ENCODE measurements at regions not wholly inside any gene's neighbourhood (a gene's known extent, or its start where the extent isn't known, plus 50 kb on each side); places are given as distances from the start of the nearest gene placed in this dataset.
"Not testable (repeated sequence)": the region's sequence is repeated elsewhere in the genome, so short reads cannot be mapped to it uniquely, and the experiment has no call there.

DNA sequence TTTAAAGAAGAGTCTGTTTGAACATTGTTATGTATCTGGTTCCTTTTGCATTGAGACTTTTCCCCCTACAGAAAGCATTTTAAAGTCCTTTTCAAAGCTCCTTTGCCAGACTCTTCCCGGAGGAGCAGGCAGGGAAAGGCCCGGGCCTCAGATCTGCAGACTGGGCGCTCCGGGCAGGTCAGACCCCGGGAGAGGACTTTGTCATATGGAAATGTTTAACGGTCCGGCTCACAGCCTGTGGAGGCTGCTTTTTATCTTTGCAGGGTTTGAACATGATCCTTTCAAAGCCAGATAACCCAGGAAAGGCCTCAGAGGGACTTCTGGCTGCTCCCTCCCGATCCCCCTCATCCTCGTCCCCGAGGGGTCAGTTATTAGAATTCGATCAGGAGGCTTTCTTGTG, 82.1 kb upstream of the IRX2 start:
- Mint-ChIP-seq H3K27ac (no peak overlapping the region), H3K36me3 (no peaks in the 10 kb centered on the region)

DNA sequence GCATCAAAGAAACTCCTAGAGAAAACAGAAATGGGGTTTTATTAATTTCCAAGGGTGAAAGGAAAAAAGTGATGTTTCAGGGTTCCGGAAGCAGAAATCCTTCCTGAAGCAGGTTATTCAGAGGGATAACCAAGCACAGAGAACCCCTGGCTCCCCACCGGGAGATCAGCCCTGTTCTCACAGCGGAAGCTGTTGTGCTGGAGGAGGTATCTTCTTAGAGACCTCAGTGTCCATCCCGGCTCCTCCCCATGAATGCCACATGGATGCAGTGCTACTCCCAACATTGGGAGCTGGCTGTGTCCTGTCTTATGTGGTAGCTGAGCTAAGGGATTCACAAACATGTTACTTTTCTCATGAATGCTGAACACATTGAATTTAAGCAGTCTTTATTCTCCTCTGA, 80.9 kb upstream of the IRX2 start:
- H3K4me3 Mint-ChIP-seq = no peak overlapping the region
- no peak overlapping the region for H3K27ac Mint-ChIP-seq
- H3K36me3 Mint-ChIP-seq = no peaks in the 10 kb centered on the region
- no peaks in the 10 kb centered on the region for H3K9me3 Mint-ChIP-seq
- H3K4me1 Mint-ChIP-seq = no peaks in the 10 kb centered on the region
- peaks cover 1% of the 10 kb centered on the region for H3K27me3 Mint-ChIP-seq

More for the DNA sequence above, 82.1 kb upstream of the IRX2 start:
- peaks cover 7% of the 10 kb centered on the region for H3K9me3 Mint-ChIP-seq
- no peaks in the 10 kb centered on the region for H3K4me1 Mint-ChIP-seq
- H3K27me3 Mint-ChIP-seq = peaks cover 1% of the 10 kb centered on the region
- no peak overlapping the region for H3K4me3 Mint-ChIP-seq

DNA sequence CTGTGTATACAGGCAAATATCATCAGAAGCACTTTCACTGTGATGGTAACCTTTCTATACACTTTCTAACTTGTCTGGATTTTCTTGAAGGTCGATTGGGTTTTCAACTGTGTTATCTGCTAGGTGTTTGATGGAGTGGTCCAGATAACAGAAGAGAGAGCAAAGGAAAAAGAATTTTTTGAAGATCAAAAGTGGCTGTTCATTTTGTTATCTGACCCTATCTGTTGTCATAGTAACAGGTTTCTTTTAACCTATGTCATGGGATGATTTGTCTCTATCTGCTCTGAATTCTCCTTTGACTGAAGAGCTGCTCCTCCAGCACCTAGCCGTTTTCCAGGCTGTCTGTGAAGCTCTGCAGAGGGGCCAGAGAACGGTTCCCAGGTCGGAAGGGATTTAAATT, 77.8 kb upstream of the IRX2 start:
- Mint-ChIP-seq H3K27me3 (peaks cover 1% of the 10 kb centered on the region), H3K36me3 (no peaks in the 10 kb centered on the region), H3K27ac (no peak overlapping the region), H3K4me1 (no peaks in the 10 kb centered on the region), H3K4me3 (no peak overlapping the region), H3K9me3 (no peaks in the 10 kb centered on the region)

DNA sequence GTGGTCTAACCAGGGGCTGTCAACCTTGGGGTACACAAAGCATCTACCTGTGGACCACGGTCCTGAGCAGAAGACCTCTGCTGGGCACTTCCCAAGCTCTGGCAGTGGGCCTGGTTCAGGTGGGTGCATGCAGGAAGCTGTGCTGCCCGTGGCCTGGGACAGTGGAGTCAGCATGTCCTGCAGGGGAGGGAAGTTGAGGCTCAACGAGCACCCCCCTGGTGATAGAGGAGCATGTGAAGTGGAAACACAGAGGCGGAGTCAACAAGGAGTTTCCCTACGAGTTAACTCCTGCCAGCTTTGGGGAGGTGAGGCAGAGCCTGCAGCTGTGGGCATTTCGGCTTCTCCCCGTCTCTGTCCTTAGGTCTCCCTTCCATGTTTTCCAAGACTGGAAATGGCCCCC, 67.5 kb upstream of the IRX2 start:
- H3K27me3 Mint-ChIP-seq = no peaks in the 10 kb centered on the region
- H3K36me3 Mint-ChIP-seq = no peaks in the 10 kb centered on the region
- H3K4me3 Mint-ChIP-seq = no peak overlapping the region
- no peak overlapping the region for H3K27ac Mint-ChIP-seq
- H3K9me3 Mint-ChIP-seq = no peaks in the 10 kb centered on the region
- no peaks in the 10 kb centered on the region for H3K4me1 Mint-ChIP-seq

DNA sequence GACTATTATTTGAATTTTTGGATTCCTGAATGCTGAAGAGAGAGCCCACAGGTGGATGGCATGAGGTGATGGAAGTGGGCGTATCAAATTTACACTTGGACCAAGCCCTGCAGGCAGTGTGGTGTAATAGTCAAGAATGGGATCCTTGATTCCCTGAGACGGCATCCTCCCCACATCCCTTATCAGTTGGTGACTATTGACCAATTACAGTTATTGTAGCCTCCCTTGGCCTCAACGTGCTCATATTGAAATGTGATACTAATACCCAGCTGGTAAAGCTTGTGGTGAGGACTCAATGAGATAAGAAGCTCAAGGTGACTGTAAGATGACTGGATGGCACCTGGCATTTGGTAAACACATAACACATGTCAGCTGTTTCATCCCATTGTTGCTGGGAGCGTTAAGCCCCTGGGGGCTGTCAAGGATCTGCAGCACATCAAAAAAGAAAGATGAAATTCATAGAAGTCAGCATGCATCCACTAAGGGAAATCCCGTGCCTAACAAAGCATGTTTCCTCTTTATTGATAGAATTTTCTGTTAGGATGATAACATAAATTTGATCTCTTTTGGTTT, 65.6 kb upstream of the IRX2 start:
- Mint-ChIP-seq H3K36me3 (no peaks in the 10 kb centered on the region), H3K27ac (no peak overlapping the region), H3K4me1 (no peaks in the 10 kb centered on the region), H3K27me3 (no peaks in the 10 kb centered on the region), H3K9me3 (no peaks in the 10 kb centered on the region), H3K4me3 (no peak overlapping the region)

DNA sequence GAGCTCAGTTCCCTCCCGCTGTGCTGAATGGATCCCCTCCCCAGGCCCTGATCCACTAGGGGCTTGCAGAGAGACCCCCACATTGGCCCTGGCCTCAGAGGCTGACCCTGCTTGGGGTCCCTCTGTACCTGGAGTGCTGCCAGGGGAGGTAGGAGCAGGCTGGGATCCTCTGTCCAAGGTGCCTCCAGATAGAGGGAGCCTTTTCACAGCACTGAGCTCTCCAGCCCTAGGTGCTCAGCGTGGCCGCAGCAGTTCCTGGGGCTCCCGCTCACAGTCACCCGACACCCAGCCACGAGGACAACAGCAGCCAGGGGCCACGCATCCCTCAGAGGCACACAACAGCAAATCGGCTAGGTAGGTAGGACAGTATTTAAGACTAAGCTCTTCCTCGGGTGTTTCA, 62.2 kb upstream of the IRX2 start:
- H3K36me3 Mint-ChIP-seq = no peaks in the 10 kb centered on the region
- no peaks in the 10 kb centered on the region for H3K4me1 Mint-ChIP-seq
- H3K9me3 Mint-ChIP-seq = no peaks in the 10 kb centered on the region
- no peak overlapping the region for H3K27ac Mint-ChIP-seq
- H3K4me3 Mint-ChIP-seq = no peak overlapping the region
- H3K27me3 Mint-ChIP-seq = no peaks in the 10 kb centered on the region

DNA sequence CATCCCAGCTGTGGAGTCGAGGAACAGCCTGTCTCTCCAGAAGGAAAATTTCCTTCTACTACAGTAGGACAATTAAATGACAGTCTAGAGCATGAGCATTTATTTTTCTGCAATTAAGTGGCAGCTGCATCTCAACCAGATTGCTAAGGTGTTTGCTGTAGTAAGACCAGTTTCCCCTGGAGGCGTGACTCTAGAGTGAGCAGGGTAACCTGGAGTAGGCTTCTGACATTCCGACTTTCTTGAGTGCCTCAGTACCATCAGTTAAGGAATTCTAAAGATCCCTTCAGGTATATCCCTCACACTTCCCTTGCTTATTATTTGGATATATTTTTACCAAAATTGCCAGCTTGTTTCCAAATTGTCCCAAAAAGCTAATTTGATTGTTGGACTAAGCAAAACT, 59.2 kb upstream of the IRX2 start:
- Mint-ChIP-seq H3K27ac (no peak overlapping the region), H3K4me3 (no peak overlapping the region), H3K36me3 (no peaks in the 10 kb centered on the region), H3K4me1 (no peaks in the 10 kb centered on the region), H3K9me3 (no peaks in the 10 kb centered on the region), H3K27me3 (no peaks in the 10 kb centered on the region)

DNA sequence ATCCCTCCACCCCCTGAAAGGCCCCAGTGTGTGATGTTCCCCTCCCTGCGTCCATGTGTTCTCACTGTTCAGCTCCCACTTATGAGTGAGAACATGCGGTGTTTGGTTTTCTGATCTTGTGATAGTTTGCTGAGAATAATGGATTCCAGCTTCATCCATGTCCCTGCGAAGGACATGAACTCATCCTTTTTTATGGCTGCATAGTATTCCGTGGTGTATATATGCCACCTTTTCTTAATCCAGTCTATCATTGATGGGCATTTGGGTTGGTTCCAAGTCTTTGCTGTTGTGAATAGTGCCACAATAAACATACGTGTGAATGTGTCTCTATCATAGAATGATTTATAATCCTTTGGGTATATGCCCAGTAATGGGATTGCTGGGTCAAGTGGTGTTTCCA, 55.8 kb upstream of the IRX2 start:
- not testable (repeated sequence) for H3K4me3 Mint-ChIP-seq, H3K36me3 Mint-ChIP-seq, H3K27me3 Mint-ChIP-seq, H3K4me1 Mint-ChIP-seq, H3K9me3 Mint-ChIP-seq, H3K27ac Mint-ChIP-seq

DNA sequence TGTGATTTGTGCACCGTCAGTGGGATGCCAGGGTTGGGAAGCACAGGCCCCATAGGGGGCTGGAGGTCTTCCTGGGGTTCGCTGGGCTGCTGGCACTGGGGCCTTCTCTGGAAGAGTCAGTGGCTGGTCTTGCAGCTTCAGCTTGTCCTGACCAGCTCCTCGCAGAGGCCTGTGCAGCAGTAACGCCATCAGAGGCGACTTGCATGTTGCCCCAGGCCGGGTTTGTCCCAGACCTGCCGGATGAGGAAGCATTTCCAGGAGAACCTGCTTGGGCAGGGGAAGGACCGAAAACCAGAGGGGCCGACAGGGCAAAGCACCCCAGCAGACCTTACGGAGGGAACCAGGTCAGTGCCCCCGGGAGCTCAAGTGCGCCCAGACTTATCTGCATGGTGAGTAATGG, 54.7 kb upstream of the IRX2 start:
- Mint-ChIP-seq H3K27ac (no peak overlapping the region), H3K27me3 (no peaks in the 10 kb centered on the region), H3K4me3 (no peak overlapping the region)

DNA sequence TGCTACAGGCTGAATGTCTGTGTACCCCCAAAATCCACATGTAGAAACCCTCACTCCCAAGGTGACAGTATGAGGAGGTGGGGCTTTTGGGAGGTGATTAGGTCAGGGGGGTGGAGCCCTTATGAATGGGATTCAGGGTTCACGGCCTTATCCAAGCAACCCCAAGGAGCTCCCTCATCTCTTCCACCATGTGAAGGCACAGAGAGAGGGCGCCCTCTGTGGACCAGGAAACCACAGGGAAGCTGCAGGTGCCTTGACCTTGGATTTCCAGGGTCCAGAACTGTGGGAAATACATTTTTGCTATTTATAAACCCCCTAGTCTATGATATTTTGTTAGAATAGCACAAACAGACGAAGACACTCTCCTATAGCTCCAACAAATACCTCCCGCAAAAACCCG, 53.6 kb upstream of the IRX2 start:
- no peaks in the 10 kb centered on the region for H3K9me3 Mint-ChIP-seq
- H3K36me3 Mint-ChIP-seq = no peaks in the 10 kb centered on the region
- H3K27me3 Mint-ChIP-seq = no peaks in the 10 kb centered on the region
- H3K27ac Mint-ChIP-seq = no peak overlapping the region
- H3K4me1 Mint-ChIP-seq = no peaks in the 10 kb centered on the region
- H3K4me3 Mint-ChIP-seq = no peak overlapping the region

More for the DNA sequence above, 54.7 kb upstream of the IRX2 start:
- no peaks in the 10 kb centered on the region for H3K4me1 Mint-ChIP-seq
- H3K9me3 Mint-ChIP-seq = no peaks in the 10 kb centered on the region
- no peaks in the 10 kb centered on the region for H3K36me3 Mint-ChIP-seq

DNA sequence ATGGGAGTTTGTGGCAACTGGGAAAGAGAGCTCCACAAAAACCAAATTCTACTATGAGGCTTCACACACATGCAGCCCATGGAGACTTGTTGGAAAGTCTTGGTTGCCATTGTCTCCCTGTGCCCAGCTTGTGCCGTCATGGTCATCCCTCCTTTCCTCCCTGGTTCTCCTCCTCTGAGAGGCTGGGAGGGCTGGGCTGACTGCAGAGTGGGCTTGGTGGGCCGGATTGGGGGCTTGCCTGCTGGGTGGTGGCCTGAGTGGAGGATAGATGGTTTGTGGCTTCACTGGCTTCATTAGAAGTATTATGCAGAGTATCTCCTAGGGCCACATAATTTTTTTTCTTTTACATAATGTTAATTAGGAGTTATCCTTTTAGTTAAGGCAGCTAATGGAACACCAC, 52.3 kb upstream of the IRX2 start:
- Mint-ChIP-seq H3K27ac (no peak overlapping the region), H3K36me3 (no peaks in the 10 kb centered on the region), H3K4me3 (no peak overlapping the region), H3K9me3 (no peaks in the 10 kb centered on the region), H3K27me3 (peaks cover 1% of the 10 kb centered on the region), H3K4me1 (no peaks in the 10 kb centered on the region)

DNA sequence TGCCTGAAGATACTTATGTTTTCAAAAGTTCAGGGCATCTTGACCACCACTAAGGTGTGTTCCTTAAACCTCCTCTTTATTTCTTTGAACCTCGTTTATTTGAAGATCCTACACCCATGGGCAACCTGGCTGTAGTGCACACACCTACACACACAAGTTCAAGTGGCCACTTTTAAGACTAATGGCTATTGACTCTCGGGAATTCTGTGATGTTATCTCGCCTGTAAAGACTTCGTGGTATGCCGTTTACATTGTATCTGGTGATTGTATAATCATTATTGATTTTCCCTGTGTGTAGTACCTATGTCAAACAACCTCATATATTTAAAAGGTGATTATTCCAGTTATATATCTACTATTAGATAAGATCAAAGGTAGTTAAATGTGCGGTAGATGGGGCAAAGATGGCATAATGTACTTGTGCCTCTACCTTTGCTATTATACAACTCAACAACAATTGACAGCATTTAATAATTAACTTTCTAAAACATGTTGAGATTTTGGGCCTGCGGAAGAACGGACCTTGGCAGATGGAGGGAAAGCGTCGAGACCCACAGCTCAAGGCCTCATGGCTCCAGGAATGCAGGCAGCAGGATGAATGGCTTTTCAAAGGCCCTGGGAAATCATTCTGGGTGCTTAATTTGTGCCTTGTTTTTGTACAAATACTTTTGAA, 51.4 kb upstream of the IRX2 start:
- H3K4me3 Mint-ChIP-seq = no peak overlapping the region
- H3K9me3 Mint-ChIP-seq = no peaks in the 10 kb centered on the region
- no peak overlapping the region for H3K27ac Mint-ChIP-seq
- H3K27me3 Mint-ChIP-seq = peaks cover 1% of the 10 kb centered on the region
- no peaks in the 10 kb centered on the region for H3K36me3 Mint-ChIP-seq
- no peaks in the 10 kb centered on the region for H3K4me1 Mint-ChIP-seq

DNA sequence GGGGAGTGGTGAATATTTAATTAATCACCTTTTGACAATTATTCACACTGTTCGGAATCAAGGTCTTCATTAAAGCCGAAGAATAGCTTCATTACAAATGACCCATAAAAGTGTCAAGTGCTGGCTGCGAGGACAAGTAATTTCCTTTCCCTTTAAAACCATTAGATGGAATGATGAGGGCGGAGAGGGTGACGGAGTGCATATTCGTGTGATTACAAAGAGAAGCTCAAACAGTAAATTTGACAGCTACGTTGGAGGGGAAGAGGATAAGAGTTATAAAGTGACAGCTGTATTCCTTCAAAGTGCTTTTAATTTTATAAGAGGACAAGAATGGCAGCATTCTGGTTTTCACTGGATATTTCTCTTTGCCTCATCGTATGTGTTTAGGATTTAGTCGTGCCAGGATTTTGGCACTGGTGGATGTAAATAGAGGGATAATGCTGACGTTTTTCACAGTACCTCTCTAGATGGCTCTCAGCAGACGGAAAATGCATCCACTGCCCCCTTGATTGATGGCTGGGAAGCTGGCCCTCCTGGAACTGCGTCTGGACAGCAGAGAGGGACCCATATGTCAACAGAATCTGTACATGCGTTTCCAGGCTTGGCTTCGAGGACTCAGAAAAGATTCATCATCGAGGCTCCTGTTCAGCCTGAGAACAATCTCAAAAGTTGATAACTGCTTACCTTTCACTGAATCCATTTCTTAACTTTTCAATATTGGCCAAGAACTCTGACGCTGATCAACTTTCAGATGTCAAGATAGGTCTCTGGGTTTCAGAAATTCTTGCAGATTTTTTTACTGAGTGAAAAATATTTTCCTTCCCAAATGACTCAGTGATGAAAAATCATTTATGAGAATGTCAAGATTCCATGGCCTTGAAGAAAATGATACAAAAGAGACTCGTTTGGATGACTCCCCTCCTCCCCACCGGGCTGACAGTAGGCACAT, 50.4 kb upstream of the IRX2 start:
- Mint-ChIP-seq H3K4me3 (no peak overlapping the region), H3K9me3 (no peaks in the 10 kb centered on the region), H3K27me3 (peaks cover 1% of the 10 kb centered on the region), H3K27ac (no peak overlapping the region), H3K36me3 (no peaks in the 10 kb centered on the region), H3K4me1 (no peaks in the 10 kb centered on the region)

Measured in activated naive CD4-positive, alpha-beta T cell treated with anti-CD3 and anti-CD28 coated beads, Interleukin-2, amount 50 U/mL, for 24 hours (primary cell).